GM23338 (cell line): ENCODE measurements at regions not wholly inside any gene's neighbourhood (a gene's known extent, or its start where the extent isn't known, plus 50 kb on each side); places are given as distances from the start of the nearest gene placed in this dataset.

Experiments used
- ATAC-seq: fragments of 200-7000 bp; cut with Tn5 transposase; 3 replicates; pipeline ENCODE4 v1.9.1; 2020
- DNase-seq: peaks from one replicate; pipeline ENCODE4 v3.0.0-alpha.2; 2015; ENCODE audit warnings: low spot score
- H2AFZ ChIP-seq: fragments of 200-600 bp; sonication (generic); 2 replicates; pipeline ENCODE4 v1.8.0; 2016; ENCODE audit warnings: antibody characterized with exemption, mild to moderate bottlenecking, moderate library complexity
- H3F3A ChIP-seq: fragments of 200-600 bp; sonication (generic); replicated peaks from 2 replicates; pipeline ENCODE4 v1.8.0; 2017; ENCODE audit warnings: antibody characterized with exemption, mixed run types, low read depth
- H3K27ac ChIP-seq: fragments of 200-600 bp; sonication (generic); 2 replicates; pipeline ENCODE4 v1.6.1; 2016; ENCODE audit warnings: low read depth
- H3K27me3 ChIP-seq: fragments of 200-600 bp; sonication (generic); 2 replicates; pipeline ENCODE4 v1.8.0; 2016; ENCODE audit warnings: mild to moderate bottlenecking, mixed run types, moderate library complexity; ENCODE audit not compliant: insufficient read depth
- H3K36me3 ChIP-seq: fragments of 200-600 bp; sonication (generic); 2 replicates; pipeline ENCODE4 v1.8.0; 2016; ENCODE audit warnings: mild to moderate bottlenecking; ENCODE audit not compliant: insufficient read depth
- H3K4me1 ChIP-seq: fragments of 200-600 bp; sonication (generic); 2 replicates; pipeline ENCODE4 v1.8.0; 2016; ENCODE audit warnings: mild to moderate bottlenecking, moderate library complexity; ENCODE audit not compliant: insufficient read depth
- H3K4me2 ChIP-seq: fragments of 200-600 bp; sonication (generic); 2 replicates; pipeline ENCODE4 v1.7.1; 2017; ENCODE audit warnings: mixed run types
- H3K4me3 ChIP-seq: fragments of 200-600 bp; sonication (generic); 2 replicates; pipeline ENCODE4 v1.6.1; 2016; ENCODE audit warnings: mixed run types
- H3K79me2 ChIP-seq: fragments of 200-600 bp; sonication (generic); replicated peaks from 2 replicates; pipeline ENCODE4 v1.8.0; 2017; ENCODE audit warnings: mild to moderate bottlenecking; ENCODE audit not compliant: insufficient read depth
- H3K9me2 ChIP-seq: fragments of 200-600 bp; sonication (generic); 2 replicates; pipeline ENCODE4 v1.8.0; 2017; ENCODE audit not compliant: insufficient read depth
- H4K20me1 ChIP-seq: fragments of 200-600 bp; sonication (generic); replicated peaks from 2 replicates; pipeline ENCODE4 v1.8.0; 2017; ENCODE audit warnings: mild to moderate bottlenecking; ENCODE audit not compliant: insufficient read depth
- H3K27ac Mint-ChIP-seq: 2 replicates; pipeline ENCODE4 v1.8.0; 2020; ENCODE audit warnings: inconsistent platforms, mild to moderate bottlenecking, moderate library complexity, mixed read lengths
- H3K27me3 Mint-ChIP-seq: 3 replicates; pipeline ENCODE4 v1.8.0; 2022; ENCODE audit warnings: low read depth, mild to moderate bottlenecking, moderate library complexity, mixed read lengths, inconsistent platforms; ENCODE audit not compliant: insufficient read depth, poor library complexity
- H3K36me3 Mint-ChIP-seq: 3 replicates; pipeline ENCODE4 v1.8.0; 2021; ENCODE audit warnings: low read depth, mild to moderate bottlenecking, inconsistent platforms, moderate library complexity, mixed read lengths
- H3K4me1 Mint-ChIP-seq: 3 replicates; pipeline ENCODE4 v1.8.0; 2020; ENCODE audit warnings: mild to moderate bottlenecking, inconsistent platforms, mixed read lengths
- H3K4me3 Mint-ChIP-seq: 3 replicates; pipeline ENCODE4 v1.8.0; 2021; ENCODE audit warnings: moderate library complexity, mild to moderate bottlenecking, inconsistent platforms, mixed read lengths
- H3K9me3 Mint-ChIP-seq: 3 replicates; pipeline ENCODE4 v1.8.0; 2020; ENCODE audit warnings: moderate library complexity, mild to moderate bottlenecking, inconsistent platforms, mixed read lengths
- CREB1 ChIP-seq: fragments of 250-450 bp; sonication (Bioruptor Pico); IDR thresholded peaks from 2 replicates; pipeline ENCODE4 v1.5.0; 2020; ENCODE audit warnings: low read depth, mild to moderate bottlenecking, moderate library complexity
- CTCF ChIP-seq, 2 experiments: fragments of 200-600 bp in 1 of 2; sonication (generic) in 1 of 2; conservative IDR thresholded peaks; 2 replicates each; pipeline versions ENCODE4 v1.5.1 to v1.6.1; 2016 to 2017; ENCODE audit warnings: antibody characterized with exemption in 2 of 2, low read depth in 2 of 2, mild to moderate bottlenecking in 2 of 2, moderate library complexity in 1 of 2
- EZH2 ChIP-seq: fragments of 200-600 bp; sonication (generic); IDR thresholded peaks from one replicate; pipeline ENCODE4 v1.8.0; 2017; ENCODE audit warnings: antibody characterized with exemption, mild to moderate bottlenecking, low read depth; ENCODE audit not compliant: unreplicated experiment
- EZH2phosphoT487 ChIP-seq: fragments of 200-600 bp; sonication (generic); IDR thresholded peaks from one replicate; pipeline ENCODE4 v1.8.1; 2018; ENCODE audit warnings: antibody characterized with exemption; ENCODE audit not compliant: unreplicated experiment
- JUNB ChIP-seq: IDR thresholded peaks from one replicate; pipeline ENCODE4 v1.6.1; 2016; ENCODE audit warnings: antibody characterized with exemption; ENCODE audit not compliant: unreplicated experiment
- STAT1 ChIP-seq: IDR thresholded peaks from one replicate; pipeline ENCODE4 v1.6.1; 2016; ENCODE audit warnings: antibody characterized with exemption; ENCODE audit not compliant: unreplicated experiment
- ZNF331 ChIP-seq: fragments of 250-450 bp; sonication (Bioruptor Pico); IDR thresholded peaks from 2 replicates; pipeline ENCODE4 v1.5.0; 2020; ENCODE audit warnings: low read depth, mild to moderate bottlenecking, moderate library complexity
- TF ChIP-seq, protein P1 (sequence below): fragments of 250-450 bp; sonication (Bioruptor Pico); IDR thresholded peaks from 2 replicates; pipeline ENCODE4 v1.5.0; 2020; ENCODE audit warnings: mild to moderate bottlenecking, moderate library complexity
- TF ChIP-seq, protein P2 (sequence below): IDR thresholded peaks from 2 replicates; pipeline ENCODE4 v1.6.1; 2016; ENCODE audit warnings: antibody characterized with exemption

DNA sequence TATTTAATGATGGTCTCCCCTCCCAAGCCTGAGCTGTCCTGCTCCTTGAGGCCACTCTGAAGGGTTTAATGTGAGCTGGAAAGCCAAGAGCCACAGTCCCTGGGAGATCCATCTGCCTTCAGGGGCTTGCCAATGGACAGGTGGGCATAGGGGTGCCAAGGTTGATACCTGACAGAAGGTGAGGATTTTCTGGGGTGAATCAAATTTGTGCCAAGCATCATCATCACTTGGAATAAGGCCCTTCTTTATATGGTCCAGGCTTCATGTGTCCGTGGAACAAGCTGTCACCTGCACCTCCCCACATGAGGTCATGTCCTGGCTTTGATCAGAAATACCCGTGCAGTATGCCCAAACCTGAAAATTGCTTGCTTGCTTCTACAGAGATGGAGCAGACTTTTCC, 71.9 kb upstream of the CTNNB1 start:
- Histone ChIP-seq H3K9me2 (0 out of 2 replicates have a peak, but pooled peaks cover 12% of the 10 kb centered on the region), H3K4me3 (no peak overlapping the region), H3F3A (no peaks in the 10 kb centered on the region), H3K4me1 (no peaks in the 10 kb centered on the region; the same call in 1 of the 2 replicates), H3K79me2 (no peaks in the 10 kb centered on the region), H3K36me3 (no peaks in the 10 kb centered on the region; the same call in 1 of the 2 replicates), H3K27me3 (no peaks in the 10 kb centered on the region), H3K4me2 (no peak overlapping the region), H3K27ac (no peak overlapping the region), H2AFZ (no peak overlapping the region), H4K20me1 (no peaks in the 10 kb centered on the region)
- DNase-seq = no peak
- Mint-ChIP-seq H3K4me3 (no peak overlapping the region), H3K9me3 (peaks cover 45% of the 10 kb centered on the region), H3K36me3 (peaks cover 33% of the 10 kb centered on the region; the same call in 2 of the 3 replicates), H3K4me1 (peaks cover 11% of the 10 kb centered on the region; the same call in 2 of the 3 replicates), H3K27me3 (peaks cover 3% of the 10 kb centered on the region), H3K27ac (no peak overlapping the region)
- no peak for TF ChIP-seq CREB1 (CRISPR knock-in tag)
- TF ChIP-seq STAT1 = no peak
- TF ChIP-seq, protein P1, sequence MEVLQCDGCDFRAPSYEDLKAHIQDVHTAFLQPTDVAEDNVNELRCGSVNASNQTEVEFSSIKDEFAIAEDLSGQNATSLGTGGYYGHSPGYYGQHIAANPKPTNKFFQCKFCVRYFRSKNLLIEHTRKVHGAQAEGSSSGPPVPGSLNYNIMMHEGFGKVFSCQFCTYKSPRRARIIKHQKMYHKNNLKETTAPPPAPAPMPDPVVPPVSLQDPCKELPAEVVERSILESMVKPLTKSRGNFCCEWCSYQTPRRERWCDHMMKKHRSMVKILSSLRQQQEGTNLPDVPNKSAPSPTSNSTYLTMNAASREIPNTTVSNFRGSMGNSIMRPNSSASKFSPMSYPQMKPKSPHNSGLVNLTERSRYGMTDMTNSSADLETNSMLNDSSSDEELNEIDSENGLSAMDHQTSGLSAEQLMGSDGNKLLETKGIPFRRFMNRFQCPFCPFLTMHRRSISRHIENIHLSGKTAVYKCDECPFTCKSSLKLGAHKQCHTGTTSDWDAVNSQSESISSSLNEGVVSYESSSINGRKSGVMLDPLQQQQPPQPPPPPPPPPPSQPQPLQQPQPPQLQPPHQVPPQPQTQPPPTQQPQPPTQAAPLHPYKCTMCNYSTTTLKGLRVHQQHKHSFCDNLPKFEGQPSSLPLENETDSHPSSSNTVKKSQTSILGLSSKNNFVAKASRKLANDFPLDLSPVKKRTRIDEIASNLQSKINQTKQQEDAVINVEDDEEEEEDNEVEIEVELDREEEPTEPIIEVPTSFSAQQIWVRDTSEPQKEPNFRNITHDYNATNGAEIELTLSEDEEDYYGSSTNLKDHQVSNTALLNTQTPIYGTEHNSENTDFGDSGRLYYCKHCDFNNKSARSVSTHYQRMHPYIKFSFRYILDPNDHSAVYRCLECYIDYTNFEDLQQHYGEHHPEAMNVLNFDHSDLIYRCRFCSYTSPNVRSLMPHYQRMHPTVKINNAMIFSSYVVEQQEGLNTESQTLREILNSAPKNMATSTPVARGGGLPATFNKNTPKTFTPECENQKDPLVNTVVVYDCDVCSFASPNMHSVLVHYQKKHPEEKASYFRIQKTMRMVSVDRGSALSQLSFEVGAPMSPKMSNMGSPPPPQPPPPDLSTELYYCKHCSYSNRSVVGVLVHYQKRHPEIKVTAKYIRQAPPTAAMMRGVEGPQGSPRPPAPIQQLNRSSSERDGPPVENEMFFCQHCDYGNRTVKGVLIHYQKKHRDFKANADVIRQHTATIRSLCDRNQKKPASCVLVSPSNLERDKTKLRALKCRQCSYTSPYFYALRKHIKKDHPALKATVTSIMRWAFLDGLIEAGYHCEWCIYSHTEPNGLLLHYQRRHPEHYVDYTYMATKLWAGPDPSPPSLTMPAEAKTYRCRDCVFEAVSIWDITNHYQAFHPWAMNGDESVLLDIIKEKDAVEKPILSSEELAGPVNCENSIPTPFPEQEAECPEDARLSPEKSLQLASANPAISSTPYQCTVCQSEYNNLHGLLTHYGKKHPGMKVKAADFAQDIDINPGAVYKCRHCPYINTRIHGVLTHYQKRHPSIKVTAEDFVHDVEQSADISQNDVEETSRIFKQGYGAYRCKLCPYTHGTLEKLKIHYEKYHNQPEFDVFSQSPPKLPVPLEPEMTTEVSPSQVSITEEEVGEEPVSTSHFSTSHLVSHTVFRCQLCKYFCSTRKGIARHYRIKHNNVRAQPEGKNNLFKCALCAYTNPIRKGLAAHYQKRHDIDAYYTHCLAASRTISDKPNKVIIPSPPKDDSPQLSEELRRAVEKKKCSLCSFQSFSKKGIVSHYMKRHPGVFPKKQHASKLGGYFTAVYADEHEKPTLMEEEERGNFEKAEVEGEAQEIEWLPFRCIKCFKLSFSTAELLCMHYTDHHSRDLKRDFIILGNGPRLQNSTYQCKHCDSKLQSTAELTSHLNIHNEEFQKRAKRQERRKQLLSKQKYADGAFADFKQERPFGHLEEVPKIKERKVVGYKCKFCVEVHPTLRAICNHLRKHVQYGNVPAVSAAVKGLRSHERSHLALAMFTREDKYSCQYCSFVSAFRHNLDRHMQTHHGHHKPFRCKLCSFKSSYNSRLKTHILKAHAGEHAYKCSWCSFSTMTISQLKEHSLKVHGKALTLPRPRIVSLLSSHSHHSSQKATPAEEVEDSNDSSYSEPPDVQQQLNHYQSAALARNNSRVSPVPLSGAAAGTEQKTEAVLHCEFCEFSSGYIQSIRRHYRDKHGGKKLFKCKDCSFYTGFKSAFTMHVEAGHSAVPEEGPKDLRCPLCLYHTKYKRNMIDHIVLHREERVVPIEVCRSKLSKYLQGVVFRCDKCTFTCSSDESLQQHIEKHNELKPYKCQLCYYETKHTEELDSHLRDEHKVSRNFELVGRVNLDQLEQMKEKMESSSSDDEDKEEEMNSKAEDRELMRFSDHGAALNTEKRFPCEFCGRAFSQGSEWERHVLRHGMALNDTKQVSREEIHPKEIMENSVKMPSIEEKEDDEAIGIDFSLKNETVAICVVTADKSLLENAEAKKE (CRISPR knock-in tag) = no peak
- no peak for ATAC-seq

- Histone ChIP-seq H2AFZ (no peak overlapping the region), H3K27me3 (no peaks in the 10 kb centered on the region), H3K4me2 (no peak overlapping the region), H3K4me3 (no peak overlapping the region), H3K36me3 (no peaks in the 10 kb centered on the region; the same call in 1 of the 2 replicates), H3K27ac (no peak overlapping the region), H3K79me2 (no peaks in the 10 kb centered on the region), H4K20me1 (no peaks in the 10 kb centered on the region), H3K4me1 (no peaks in the 10 kb centered on the region; the same call in 1 of the 2 replicates), H3F3A (no peaks in the 10 kb centered on the region), H3K9me2 (0 out of 2 replicates have a peak, but pooled peaks cover 12% of the 10 kb centered on the region)
- Mint-ChIP-seq H3K27me3 (peaks cover 3% of the 10 kb centered on the region), H3K27ac (no peak overlapping the region), H3K4me3 (no peak overlapping the region), H3K36me3 (peaks cover 33% of the 10 kb centered on the region), H3K9me3 (peaks cover 41% of the 10 kb centered on the region), H3K4me1 (peaks cover 11% of the 10 kb centered on the region; the same call in 2 of the 3 replicates)
- no peak for TF ChIP-seq EZH2phosphoT487
- no peak for TF ChIP-seq ZNF331 (CRISPR knock-in tag)
- TF ChIP-seq JUNB = no peak
- TF ChIP-seq CTCF (conservative IDR thresholded peaks at IDR 0.05; ENCODE audit: low read depth in 2 of 2) = no peak
- TF ChIP-seq, protein P2, sequence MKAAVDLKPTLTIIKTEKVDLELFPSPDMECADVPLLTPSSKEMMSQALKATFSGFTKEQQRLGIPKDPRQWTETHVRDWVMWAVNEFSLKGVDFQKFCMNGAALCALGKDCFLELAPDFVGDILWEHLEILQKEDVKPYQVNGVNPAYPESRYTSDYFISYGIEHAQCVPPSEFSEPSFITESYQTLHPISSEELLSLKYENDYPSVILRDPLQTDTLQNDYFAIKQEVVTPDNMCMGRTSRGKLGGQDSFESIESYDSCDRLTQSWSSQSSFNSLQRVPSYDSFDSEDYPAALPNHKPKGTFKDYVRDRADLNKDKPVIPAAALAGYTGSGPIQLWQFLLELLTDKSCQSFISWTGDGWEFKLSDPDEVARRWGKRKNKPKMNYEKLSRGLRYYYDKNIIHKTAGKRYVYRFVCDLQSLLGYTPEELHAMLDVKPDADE = no peak
- TF ChIP-seq EZH2 = no peak
- DNase-seq = no peak
- ATAC-seq = no peak
These were observed 69.6 kb upstream of the CTNNB1 start for GRCh38 chr3:41129731-41130130.
